ACHN (cell line): ENCODE measurements at regions not wholly inside any gene's neighbourhood (a gene's known extent, or its start where the extent isn't known, plus 50 kb on each side); places are given as distances from the start of the nearest gene placed in this dataset.
"Not testable (repeated sequence)": the region's sequence is repeated elsewhere in the genome, so short reads cannot be mapped to it uniquely, and the experiment has no call there.

ENCODE experiments used
- DNase-seq: peaks from one replicate; pipeline ENCODE4 v3.0.0-alpha.2; 2015
- in situ Hi-C: cut with HindIII; loops from 2 replicates; pipeline ENCODE4 v1.10.0; 2017; ENCODE audit warnings: low sequenced_read_pairs, low pct_ligation_motif_present, low pct_unique_long_range_greater_than_20kb

DNA sequence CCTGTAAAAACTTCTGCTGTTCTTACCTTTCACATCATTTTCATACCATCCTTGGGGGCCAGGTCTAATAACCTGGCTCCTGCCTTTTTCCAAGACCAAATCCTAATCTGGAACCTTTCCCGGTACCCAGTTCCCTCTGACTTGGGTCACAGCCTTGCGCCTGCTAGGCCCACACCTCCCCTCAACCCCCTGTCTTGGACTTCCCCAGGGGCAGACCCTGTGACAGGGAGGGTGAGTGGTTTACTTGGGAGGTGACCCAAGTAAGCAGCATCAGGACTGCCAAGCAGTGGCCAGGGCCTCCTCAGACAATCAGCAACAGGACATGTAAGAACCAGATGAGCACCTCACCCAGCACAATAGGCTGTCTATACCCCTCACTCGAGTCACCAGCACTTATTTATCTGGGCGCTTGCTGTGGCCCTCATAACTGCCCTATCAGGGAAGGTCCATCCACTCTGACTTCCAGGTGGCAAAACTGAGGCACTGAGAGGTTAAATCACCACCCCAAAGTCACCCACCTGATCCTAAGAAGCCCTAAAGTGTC is 124.7 kb downstream of the MATN1 start:
- in situ Hi-C loops = no loop called here
- no peak for DNase-seq

- in situ Hi-C loops = no loop called here
- DNase-seq = no peak
Measured at GRCh38 chr1:30597711-30598110, 125.7 kb downstream of the MATN1 start.

DNA sequence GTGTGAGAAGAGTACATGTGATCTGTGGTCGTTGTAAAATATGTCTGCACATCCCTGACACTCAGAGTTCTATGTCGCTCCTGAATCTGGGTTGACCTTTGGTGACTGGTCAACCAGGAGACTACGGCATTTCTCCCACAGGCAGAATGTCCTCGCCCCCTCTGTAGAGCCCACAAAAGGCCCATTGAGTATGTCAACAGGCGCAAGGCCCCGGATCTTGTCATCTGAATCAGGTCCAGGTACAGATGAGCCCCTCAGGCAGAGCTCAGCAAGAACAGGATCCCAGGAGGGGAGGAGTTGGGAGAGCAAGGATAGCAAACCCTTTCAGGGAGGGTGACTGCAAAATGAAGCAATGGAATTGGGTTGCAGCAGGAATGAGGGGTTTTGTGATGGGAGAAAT is 126.5 kb downstream of the MATN1 start:
- DNase-seq = no peak
- in situ Hi-C loops = no loop called here

- no peak for DNase-seq
- in situ Hi-C loops = no loop called here
Measured at GRCh38 chr1:30596470-30596869, 126.9 kb downstream of the MATN1 start.

GRCh38 chr1:30589083-30589482 is 134.3 kb downstream of the MATN1 start:
- in situ Hi-C loops = no loop called here
- DNase-seq = no peak

- DNase-seq = no peak
- in situ Hi-C loops = no loop called here
Measured at GRCh38 chr1:30588311-30589073, 134.9 kb downstream of the MATN1 start.

DNA sequence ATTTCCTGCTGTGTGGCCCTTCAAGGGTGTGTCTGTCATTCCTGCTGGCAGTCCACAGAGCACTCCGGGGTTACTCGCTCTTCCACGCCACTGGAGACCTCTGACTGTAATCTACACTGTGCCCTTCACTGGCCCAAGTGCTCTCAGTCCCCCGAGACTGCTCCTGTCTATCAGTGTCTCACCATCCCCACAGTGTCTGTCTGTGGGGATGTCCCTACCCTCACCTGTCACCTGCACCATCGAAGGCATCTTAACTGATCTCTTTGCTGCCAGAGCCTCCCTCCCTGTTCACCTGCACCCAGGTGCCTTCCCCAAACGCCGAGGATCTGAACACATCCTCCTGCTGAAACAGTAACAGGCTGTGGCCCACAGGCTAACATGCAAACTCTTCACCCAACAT is 136.7 kb downstream of the MATN1 start:
- in situ Hi-C loops = no loop called here
- DNase-seq = no peak

DNA sequence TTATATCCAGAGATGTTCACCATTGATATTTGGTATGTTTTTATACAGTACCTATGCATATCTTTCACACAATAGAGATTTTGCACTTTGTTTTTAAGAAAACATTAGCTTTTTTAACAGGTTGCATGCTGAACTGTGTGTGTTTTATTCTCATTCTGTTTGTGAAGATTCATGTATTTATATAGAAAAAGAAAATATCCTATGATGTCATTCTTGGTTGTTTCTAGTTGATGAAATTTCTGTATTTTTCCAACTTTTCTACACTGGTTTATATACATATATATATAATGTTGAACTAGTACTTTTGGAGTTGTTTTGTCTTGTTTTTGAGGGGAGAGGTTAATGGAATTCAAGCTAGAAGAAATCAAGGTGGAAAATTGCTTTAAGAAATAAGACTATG is 143.8 kb downstream of the MATN1 start:
- in situ Hi-C loops = no loop called here
- DNase-seq = no peak

GRCh38 chr1:30575066-30575465 is 148.3 kb downstream of the MATN1 start:
- in situ Hi-C loops = no loop called here
- DNase-seq = no peak

- peak; percentile 27 for DNase-seq
- in situ Hi-C loops = no loop called here
Measured at GRCh38 chr1:30572192-30572591, 151.2 kb downstream of the MATN1 start.

- in situ Hi-C loops = no loop called here
- DNase-seq = no peak
Measured at GRCh38 chr1:30571380-30571779, 152.0 kb downstream of the MATN1 start.

DNA sequence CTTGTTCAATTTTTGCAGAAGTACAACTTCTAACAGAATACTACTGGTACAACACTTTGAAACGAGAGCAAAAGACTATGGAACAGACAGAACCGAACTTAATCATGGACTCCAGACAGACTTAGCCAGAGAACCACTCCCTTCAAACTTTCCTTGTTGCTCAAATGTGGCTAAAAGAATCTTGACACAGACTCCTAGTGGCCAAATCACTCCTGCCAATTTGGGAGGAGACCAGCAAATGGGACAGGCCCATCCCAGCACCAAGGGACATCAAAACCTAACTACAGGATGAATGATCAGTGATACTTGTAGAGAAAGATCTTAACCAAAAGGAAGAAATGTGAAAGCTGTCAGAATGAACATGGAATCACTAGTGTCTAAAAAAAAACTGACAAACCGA is 154.0 kb downstream of the MATN1 start:
- in situ Hi-C loops = no loop called here
- DNase-seq = no peak

GRCh38 chr1:30562559-30562958 is 160.8 kb downstream of the MATN1 start:
- DNase-seq = no peak
- in situ Hi-C loops = no loop called here

GRCh38 chr1:30551603-30552002 is 171.8 kb downstream of the MATN1 start:
- in situ Hi-C loops = no loop called here
- DNase-seq = no peak

- no peak for DNase-seq
- in situ Hi-C loops = no loop called here
Measured at GRCh38 chr1:30550365-30551220, 172.8 kb downstream of the MATN1 start.

DNA sequence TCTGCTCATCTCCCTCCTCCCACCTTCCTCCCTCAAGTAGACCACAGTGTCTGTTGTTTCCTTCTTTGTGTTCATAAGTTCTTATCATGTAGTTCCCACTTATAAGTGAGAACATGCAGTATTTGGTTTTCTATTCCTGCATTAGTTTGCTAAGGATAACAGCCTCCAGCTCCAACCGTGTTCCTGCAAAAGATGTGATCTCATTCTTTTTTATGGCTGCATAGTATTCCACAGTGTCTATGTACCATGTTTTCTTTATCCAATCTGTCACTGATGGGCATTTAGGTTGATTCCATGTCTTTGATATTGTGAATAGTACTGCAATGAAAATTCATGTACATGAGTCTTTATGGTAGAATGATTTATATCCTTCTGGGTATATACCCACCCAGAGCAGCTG is 173.5 kb downstream of the MATN1 start:
- DNase-seq, in situ Hi-C loops: not testable (repeated sequence)

DNA sequence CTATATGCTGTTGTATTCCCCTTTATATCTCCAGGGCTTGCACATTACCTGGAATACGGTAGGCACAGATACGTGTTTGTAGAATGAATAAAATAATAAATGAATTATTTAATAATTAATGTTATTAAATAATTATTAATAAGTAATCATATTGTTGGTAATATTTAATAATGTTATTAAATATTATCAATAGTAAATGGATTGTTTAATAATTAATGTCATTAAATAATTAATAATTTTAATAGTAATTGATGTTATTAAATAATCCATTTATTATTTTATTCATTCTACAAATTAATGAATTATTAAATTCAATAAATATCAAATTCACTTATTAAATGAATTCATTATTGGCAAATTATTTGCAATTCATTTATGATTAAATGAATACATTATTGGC is 175.1 kb downstream of the MATN1 start:
- in situ Hi-C loops = no loop called here
- DNase-seq = no peak

DNA sequence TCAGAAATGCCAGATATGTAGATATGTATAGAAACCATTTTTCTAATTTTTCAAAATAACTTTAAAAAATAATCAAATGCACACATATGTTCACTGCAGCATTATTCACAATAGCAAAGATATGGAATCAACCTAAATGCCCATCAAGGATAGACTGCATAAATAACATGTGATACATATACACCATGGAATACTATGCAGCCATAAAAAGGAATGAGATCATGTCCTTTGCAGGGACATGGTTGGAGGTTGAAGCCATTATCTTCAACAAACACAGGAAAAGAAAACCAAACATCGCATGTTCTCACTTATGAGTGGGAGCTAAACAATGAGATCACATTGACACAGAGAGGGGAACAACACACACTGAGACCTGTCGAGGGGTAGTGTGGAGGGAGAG is 176.1 kb downstream of the MATN1 start:
- DNase-seq, in situ Hi-C loops: not testable (repeated sequence)

GRCh38 chr1:30545365-30545764 is 178.0 kb downstream of the MATN1 start:
- DNase-seq = no peak
- in situ Hi-C loops = no loop called here
